Activated B cell treated with CpG ODN at 0.5 μM for 24 hours (primary cell): ENCODE measurements at regions not wholly inside any gene's neighbourhood (a gene's known extent, or its start where the extent isn't known, plus 50 kb on each side); places are given as distances from the start of the nearest gene placed in this dataset.
"Not testable (repeated sequence)": the region's sequence is repeated elsewhere in the genome, so short reads cannot be mapped to it uniquely, and the experiment has no call there.

Source experiments
- ATAC-seq: fragments of 200-7000 bp; cut with Tn5 transposase; one replicate; pipeline ENCODE4 v1.10.0; 2021; ENCODE audit warnings: low read depth, mild to moderate bottlenecking, moderate library complexity
- CTCF ChIA-PET: fragments of 350-600 bp; sonication (Branson Sonifier 250); formaldehyde crosslinking; loops from one replicate; lab custom pipeline; 2021; ENCODE audit warnings: antibody characterized with exemption; lab: Charles Lee
- POLR2A ChIA-PET: fragments of 350-600 bp; sonication (Branson Sonifier 250); formaldehyde crosslinking; loops from one replicate; lab custom pipeline; 2021; ENCODE audit warnings: antibody characterized with exemption; lab: Charles Lee
- DNase-seq: peaks from one replicate; pipeline ENCODE4 v3.0.0; 2022
- H3K27ac Mint-ChIP-seq: one replicate; pipeline ENCODE4 v1.8.0; 2020; ENCODE audit warnings: mixed read lengths
- H3K27me3 Mint-ChIP-seq: one replicate; pipeline ENCODE4 v1.8.0; 2021; ENCODE audit warnings: mixed read lengths
- H3K36me3 Mint-ChIP-seq: one replicate; pipeline ENCODE4 v1.8.0; 2021; ENCODE audit warnings: low read depth, mixed read lengths
- H3K4me1 Mint-ChIP-seq: one replicate; pipeline ENCODE4 v1.8.0; 2021; ENCODE audit warnings: mixed read lengths
- H3K4me3 Mint-ChIP-seq: one replicate; pipeline ENCODE4 v1.8.0; 2020; ENCODE audit warnings: mild to moderate bottlenecking, mixed read lengths
- H3K9me3 Mint-ChIP-seq: one replicate; pipeline ENCODE4 v1.8.0; 2020; ENCODE audit warnings: mixed read lengths
- intact Hi-C: fragments of 100-400 bp; cut with micrococcal nuclease; formaldehyde crosslinking; loops from one replicate; pipeline ENCODE4 v1.15.1; 2024
- TF ChIP-seq, protein P1 (sequence below): fragments of 200-600 bp; IDR thresholded peaks from one replicate; pipeline ENCODE4 v1.8.0; 2022; ENCODE audit warnings: antibody characterized with exemption, mild to moderate bottlenecking

- H3K27me3 Mint-ChIP-seq, DNase-seq, H3K36me3 Mint-ChIP-seq, H3K27ac Mint-ChIP-seq, H3K4me3 Mint-ChIP-seq, POLR2A ChIA-PET, CTCF ChIA-PET, intact Hi-C loops, H3K4me1 Mint-ChIP-seq, H3K9me3 Mint-ChIP-seq, ATAC-seq: not testable (repeated sequence)
Measured at GRCh38 chr2:158866082-158866481, 71.0 kb downstream of the DAPL1 start.

- ATAC-seq, H3K9me3 Mint-ChIP-seq, POLR2A ChIA-PET, H3K36me3 Mint-ChIP-seq, H3K4me1 Mint-ChIP-seq, CTCF ChIA-PET, H3K27me3 Mint-ChIP-seq, DNase-seq, H3K4me3 Mint-ChIP-seq, intact Hi-C loops, H3K27ac Mint-ChIP-seq: not testable (repeated sequence)
Measured at GRCh38 chr2:158867531-158868191, 72.5 kb downstream of the DAPL1 start.

- POLR2A ChIA-PET, intact Hi-C loops, H3K27ac Mint-ChIP-seq, CTCF ChIA-PET, ATAC-seq, H3K4me1 Mint-ChIP-seq, DNase-seq, H3K9me3 Mint-ChIP-seq, H3K4me3 Mint-ChIP-seq, H3K27me3 Mint-ChIP-seq, H3K36me3 Mint-ChIP-seq: not testable (repeated sequence)
Measured at GRCh38 chr2:158868386-158868785, 73.3 kb downstream of the DAPL1 start.

DNA sequence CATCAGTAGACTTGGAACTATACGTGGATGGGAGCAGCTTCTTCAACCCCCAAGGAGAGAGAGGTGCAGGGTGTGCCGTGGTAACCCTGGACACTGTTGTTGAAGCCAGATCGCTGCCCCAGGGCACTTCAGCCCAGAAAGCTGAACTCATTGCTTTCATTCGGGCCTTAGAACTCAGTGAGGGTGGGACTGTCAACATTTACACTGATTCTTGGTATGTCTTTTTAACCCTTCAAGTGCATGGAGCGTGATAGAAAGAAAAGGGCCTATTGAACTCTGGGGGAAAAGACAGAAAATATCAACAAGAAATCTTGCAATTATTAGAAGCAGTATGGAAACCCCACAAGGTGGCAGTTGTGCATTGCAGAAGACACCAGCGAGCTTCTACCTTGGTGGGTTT, 74.0 kb downstream of the DAPL1 start:
- DNase-seq, H3K27me3 Mint-ChIP-seq, CTCF ChIA-PET, H3K36me3 Mint-ChIP-seq, H3K4me1 Mint-ChIP-seq, H3K9me3 Mint-ChIP-seq, H3K4me3 Mint-ChIP-seq, ATAC-seq, POLR2A ChIA-PET, H3K27ac Mint-ChIP-seq: not testable (repeated sequence)
- intact Hi-C loops: loop anchor here (1.0 kb wide), 1 partner anchor 249 kb away; no protein-coding TSS in a partner anchor

- CTCF ChIA-PET, H3K27ac Mint-ChIP-seq, DNase-seq, H3K27me3 Mint-ChIP-seq, H3K4me3 Mint-ChIP-seq, H3K36me3 Mint-ChIP-seq, H3K9me3 Mint-ChIP-seq, POLR2A ChIA-PET, ATAC-seq, H3K4me1 Mint-ChIP-seq: not testable (repeated sequence)
- intact Hi-C loops: loop anchor here (1.0 kb wide), 1 partner anchor 249 kb away; no protein-coding TSS in a partner anchor
Measured at GRCh38 chr2:158869609-158870008, 74.5 kb downstream of the DAPL1 start.

DNA sequence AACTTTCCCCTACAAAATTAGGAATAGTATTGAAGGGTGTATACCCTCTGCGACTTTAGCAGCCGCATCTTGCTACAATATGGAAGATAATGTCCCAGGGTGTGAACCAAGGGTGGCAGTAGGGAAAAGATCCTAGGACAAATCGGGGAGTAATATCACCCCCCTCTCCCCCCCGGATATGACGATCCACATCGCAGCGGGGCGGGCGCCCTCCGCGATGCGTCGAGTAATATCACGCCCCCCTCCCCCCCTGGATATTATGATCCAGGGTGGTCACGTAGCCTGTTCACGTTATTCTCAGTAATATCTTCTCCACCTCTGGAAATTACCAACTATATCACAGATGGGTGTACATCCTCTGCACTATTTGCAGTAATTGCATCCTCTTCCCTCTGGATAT, 82.9 kb downstream of the DAPL1 start:
- Mint-ChIP-seq H3K9me3 (no peaks in the 10 kb centered on the region), H3K4me1 (no peaks in the 10 kb centered on the region), H3K36me3 (no peaks in the 10 kb centered on the region), H3K27ac (no peak overlapping the region), H3K27me3 (no peaks in the 10 kb centered on the region), H3K4me3 (no peak overlapping the region)
- TF ChIP-seq, protein P1, sequence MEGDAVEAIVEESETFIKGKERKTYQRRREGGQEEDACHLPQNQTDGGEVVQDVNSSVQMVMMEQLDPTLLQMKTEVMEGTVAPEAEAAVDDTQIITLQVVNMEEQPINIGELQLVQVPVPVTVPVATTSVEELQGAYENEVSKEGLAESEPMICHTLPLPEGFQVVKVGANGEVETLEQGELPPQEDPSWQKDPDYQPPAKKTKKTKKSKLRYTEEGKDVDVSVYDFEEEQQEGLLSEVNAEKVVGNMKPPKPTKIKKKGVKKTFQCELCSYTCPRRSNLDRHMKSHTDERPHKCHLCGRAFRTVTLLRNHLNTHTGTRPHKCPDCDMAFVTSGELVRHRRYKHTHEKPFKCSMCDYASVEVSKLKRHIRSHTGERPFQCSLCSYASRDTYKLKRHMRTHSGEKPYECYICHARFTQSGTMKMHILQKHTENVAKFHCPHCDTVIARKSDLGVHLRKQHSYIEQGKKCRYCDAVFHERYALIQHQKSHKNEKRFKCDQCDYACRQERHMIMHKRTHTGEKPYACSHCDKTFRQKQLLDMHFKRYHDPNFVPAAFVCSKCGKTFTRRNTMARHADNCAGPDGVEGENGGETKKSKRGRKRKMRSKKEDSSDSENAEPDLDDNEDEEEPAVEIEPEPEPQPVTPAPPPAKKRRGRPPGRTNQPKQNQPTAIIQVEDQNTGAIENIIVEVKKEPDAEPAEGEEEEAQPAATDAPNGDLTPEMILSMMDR: no peak
- POLR2A ChIA-PET: no interaction called here
- intact Hi-C loops: no loop called here
- CTCF ChIA-PET: no interaction called here
- DNase-seq: no peak
- no peak for ATAC-seq

GRCh38 chr2:158879229-158879903, 84.2 kb downstream of the DAPL1 start:
- Mint-ChIP-seq H3K27me3 (no peaks in the 10 kb centered on the region), H3K36me3 (no peaks in the 10 kb centered on the region), H3K9me3 (no peaks in the 10 kb centered on the region), H3K4me3 (no peak overlapping the region), H3K4me1 (no peaks in the 10 kb centered on the region), H3K27ac (no peak overlapping the region)
- ChIA-PET CTCF (no interaction called here), POLR2A (no interaction called here)
- intact Hi-C loops: no loop called here
- ATAC-seq: no peak
- no peak for DNase-seq
- TF ChIP-seq, protein P1: no peak
